Central memory CD8-positive, alpha-beta T cell (primary cell): ENCODE measurements at regions not wholly inside any gene's neighbourhood (a gene's known extent, or its start where the extent isn't known, plus 50 kb on each side); places are given as distances from the start of the nearest gene placed in this dataset.

Experiments used
- ATAC-seq: fragments of 150-1000 bp; cut with Tn5 transposase; replicated peaks from 2 replicates; pipeline ENCODE4 v1.10.0; 2022; ENCODE audit warnings: mild to moderate bottlenecking, moderate FRiP score, moderate number of reproducible peaks; ENCODE audit not compliant: poor library complexity, severe bottlenecking; ENCODE audit errors: extremely low read depth
- DNase-seq, 2 donors: peaks; one replicate each; pipeline ENCODE4 v3.0.0; 2021; ENCODE audit warnings: low spot score in 2 of 2
- H3K27ac Mint-ChIP-seq: one replicate; pipeline ENCODE4 v1.8.0; 2022; ENCODE audit warnings: low read depth, mild to moderate bottlenecking, moderate library complexity, mixed read lengths
- H3K27me3 Mint-ChIP-seq: one replicate; pipeline ENCODE4 v1.8.0; 2022; ENCODE audit warnings: mixed read lengths
- H3K36me3 Mint-ChIP-seq: one replicate; pipeline ENCODE4 v1.8.0; 2022; ENCODE audit warnings: mild to moderate bottlenecking, moderate library complexity, mixed read lengths; ENCODE audit not compliant: insufficient read depth
- H3K4me1 Mint-ChIP-seq: one replicate; pipeline ENCODE4 v1.8.0; 2022; ENCODE audit warnings: mixed read lengths
- H3K4me3 Mint-ChIP-seq: one replicate; pipeline ENCODE4 v1.8.0; 2022; ENCODE audit warnings: mild to moderate bottlenecking, moderate library complexity, mixed read lengths
- H3K9me3 Mint-ChIP-seq: one replicate; pipeline ENCODE4 v1.8.0; 2022; ENCODE audit warnings: mixed read lengths

GRCh38 chr21:20701235-20701634 lies 297.0 kb upstream of the NCAM2 start:
- Mint-ChIP-seq H3K27me3 (no peaks in the 10 kb centered on the region), H3K27ac (no peak overlapping the region), H3K9me3 (peaks cover 22% of the 10 kb centered on the region), H3K4me1 (no peaks in the 10 kb centered on the region), H3K4me3 (no peak overlapping the region), H3K36me3 (no peaks in the 10 kb centered on the region)
- DNase-seq (no peak), ATAC-seq (no peak)

- Mint-ChIP-seq H3K4me1 (no peaks in the 10 kb centered on the region), H3K27ac (no peak overlapping the region), H3K9me3 (peaks cover 20% of the 10 kb centered on the region), H3K4me3 (no peak overlapping the region), H3K36me3 (no peaks in the 10 kb centered on the region), H3K27me3 (no peaks in the 10 kb centered on the region)
- DNase-seq (no peak), ATAC-seq (no peak)
Observed at GRCh38 chr21:20703112-20703767, 295.0 kb upstream of the NCAM2 start.

GRCh38 chr21:20720623-20721022 lies 277.6 kb upstream of the NCAM2 start:
- Mint-ChIP-seq H3K36me3 (no peaks in the 10 kb centered on the region), H3K27me3 (no peaks in the 10 kb centered on the region), H3K27ac (no peak overlapping the region), H3K4me3 (no peak overlapping the region), H3K9me3 (peaks cover 15% of the 10 kb centered on the region), H3K4me1 (no peaks in the 10 kb centered on the region)
- no peak for DNase-seq
- no peak for ATAC-seq

GRCh38 chr21:20721151-20721550 lies 277.1 kb upstream of the NCAM2 start:
- no peak overlapping the region for H3K4me3 Mint-ChIP-seq
- H3K4me1 Mint-ChIP-seq: no peaks in the 10 kb centered on the region
- H3K9me3 Mint-ChIP-seq: peaks cover 11% of the 10 kb centered on the region
- H3K36me3 Mint-ChIP-seq: no peaks in the 10 kb centered on the region
- DNase-seq: no peak
- ATAC-seq: no peak
- no peak overlapping the region for H3K27ac Mint-ChIP-seq
- no peaks in the 10 kb centered on the region for H3K27me3 Mint-ChIP-seq

GRCh38 chr21:20728691-20729090 lies 269.5 kb upstream of the NCAM2 start:
- no peaks in the 10 kb centered on the region for H3K4me1 Mint-ChIP-seq

GRCh38 chr21:20729376-20729775 lies 268.8 kb upstream of the NCAM2 start:
- Mint-ChIP-seq H3K36me3 (peaks cover 1% of the 10 kb centered on the region), H3K4me1 (no peaks in the 10 kb centered on the region), H3K9me3 (peaks cover 9% of the 10 kb centered on the region), H3K27ac (no peak overlapping the region), H3K4me3 (no peak overlapping the region), H3K27me3 (no peaks in the 10 kb centered on the region)
- DNase-seq (no peak), ATAC-seq (no peak)

More at GRCh38 chr21:20728691-20729090, 269.5 kb upstream of the NCAM2 start:
- peaks cover 1% of the 10 kb centered on the region for H3K36me3 Mint-ChIP-seq
- DNase-seq (no peak), ATAC-seq (no peak)
- no peak overlapping the region for H3K27ac Mint-ChIP-seq
- H3K27me3 Mint-ChIP-seq: no peaks in the 10 kb centered on the region
- H3K4me3 Mint-ChIP-seq: no peak overlapping the region
- peaks cover 9% of the 10 kb centered on the region for H3K9me3 Mint-ChIP-seq

- H3K9me3 Mint-ChIP-seq: peaks cover 9% of the 10 kb centered on the region
- DNase-seq (no peak), ATAC-seq (no peak)
- H3K4me1 Mint-ChIP-seq: no peaks in the 10 kb centered on the region
- no peaks in the 10 kb centered on the region for H3K27me3 Mint-ChIP-seq
- H3K27ac Mint-ChIP-seq: no peak overlapping the region
- H3K4me3 Mint-ChIP-seq: no peak overlapping the region
- peaks cover 1% of the 10 kb centered on the region for H3K36me3 Mint-ChIP-seq
Observed at GRCh38 chr21:20730441-20730840, 267.8 kb upstream of the NCAM2 start.

- no peak overlapping the region for H3K4me3 Mint-ChIP-seq
- no peaks in the 10 kb centered on the region for H3K4me1 Mint-ChIP-seq
- DNase-seq (no peak), ATAC-seq (no peak)
- no peaks in the 10 kb centered on the region for H3K27me3 Mint-ChIP-seq
- H3K9me3 Mint-ChIP-seq: peaks cover 21% of the 10 kb centered on the region
- no peaks in the 10 kb centered on the region for H3K36me3 Mint-ChIP-seq
- H3K27ac Mint-ChIP-seq: no peak overlapping the region
Observed at GRCh38 chr21:20735257-20735656, 263.0 kb upstream of the NCAM2 start.

GRCh38 chr21:20737227-20737913 lies 260.8 kb upstream of the NCAM2 start:
- Mint-ChIP-seq H3K27me3 (no peaks in the 10 kb centered on the region), H3K4me3 (no peak overlapping the region), H3K27ac (no peak overlapping the region), H3K36me3 (no peaks in the 10 kb centered on the region), H3K9me3 (peaks cover 21% of the 10 kb centered on the region), H3K4me1 (no peaks in the 10 kb centered on the region)
- no peak for ATAC-seq
- no peak for DNase-seq

GRCh38 chr21:20739421-20739820 lies 258.8 kb upstream of the NCAM2 start:
- ATAC-seq: no peak
- H3K9me3 Mint-ChIP-seq: peaks cover 21% of the 10 kb centered on the region
- no peak overlapping the region for H3K4me3 Mint-ChIP-seq
- DNase-seq: no peak
- no peaks in the 10 kb centered on the region for H3K4me1 Mint-ChIP-seq
- H3K27me3 Mint-ChIP-seq: no peaks in the 10 kb centered on the region
- no peaks in the 10 kb centered on the region for H3K36me3 Mint-ChIP-seq
- H3K27ac Mint-ChIP-seq: no peak overlapping the region

- Mint-ChIP-seq H3K27ac (no peak overlapping the region), H3K36me3 (no peaks in the 10 kb centered on the region), H3K27me3 (no peaks in the 10 kb centered on the region), H3K9me3 (peaks cover 28% of the 10 kb centered on the region), H3K4me3 (no peak overlapping the region), H3K4me1 (no peaks in the 10 kb centered on the region)
- ATAC-seq (no peak), DNase-seq (no peak)
Observed at GRCh38 chr21:20741445-20741844, 256.8 kb upstream of the NCAM2 start.

- Mint-ChIP-seq H3K9me3 (peaks cover 26% of the 10 kb centered on the region), H3K27ac (no peak overlapping the region), H3K36me3 (no peaks in the 10 kb centered on the region), H3K4me1 (no peaks in the 10 kb centered on the region), H3K27me3 (no peaks in the 10 kb centered on the region), H3K4me3 (no peak overlapping the region)
- no peak for ATAC-seq
- no peak for DNase-seq
Observed at GRCh38 chr21:20760221-20760620, 238.0 kb upstream of the NCAM2 start.

GRCh38 chr21:20774737-20775136 lies 223.5 kb upstream of the NCAM2 start:
- no peaks in the 10 kb centered on the region for H3K36me3 Mint-ChIP-seq
- no peaks in the 10 kb centered on the region for H3K4me1 Mint-ChIP-seq
- H3K9me3 Mint-ChIP-seq: peaks cover 19% of the 10 kb centered on the region
- ATAC-seq (no peak), DNase-seq (no peak)
- no peaks in the 10 kb centered on the region for H3K27me3 Mint-ChIP-seq
- H3K27ac Mint-ChIP-seq: no peak overlapping the region
- no peak overlapping the region for H3K4me3 Mint-ChIP-seq
